Gastrocnemius medialis (tissue), 4 donors: ENCODE measurements at regions not wholly inside any gene's neighbourhood (a gene's known extent, or its start where the extent isn't known, plus 50 kb on each side); places are given as distances from the start of the nearest gene placed in this dataset.

Experiments used
- ATAC-seq, 2 donors: fragments of 150-250 bp; one replicate each; pipeline ENCODE4 v1.9.1; 2016
- DNase-seq, 2 donors: peaks; one replicate each; pipeline ENCODE4 v3.0.0-alpha.2; 2019
- H3K27ac ChIP-seq, 4 donors: fragments of 200-600 bp; sonication (generic); 1 replicate in 1 of 4; 2 replicates in 3 of 4; pipeline ENCODE4 v1.5.1; 2016 to 2018; ENCODE audit warnings: mild to moderate bottlenecking in 2 of 4, moderate library complexity in 1 of 4
- H3K27me3 ChIP-seq, 3 donors: fragments of 200-600 bp; sonication (generic) in 2 of 3; 1 replicate in 1 of 3; 2 replicates in 2 of 3; pipeline versions ENCODE4 v1.5.1 to v1.6.0; 2016 to 2019; ENCODE audit warnings: mild to moderate bottlenecking in 1 of 3, moderate library complexity in 1 of 3
- H3K36me3 ChIP-seq, 2 donors: fragments of 200-600 bp; sonication (generic) in 1 of 2; one replicate each; pipeline ENCODE4 v1.5.1; 2017 to 2018
- H3K4me1 ChIP-seq, 2 donors: fragments of 200-600 bp; sonication (generic) in 1 of 2; one replicate each; pipeline ENCODE4 v1.5.1; 2016 to 2017; ENCODE audit warnings: mild to moderate bottlenecking in 2 of 2
- H3K4me3 ChIP-seq, 4 donors: fragments of 200-600 bp; sonication (generic) in 3 of 4; 1 replicate in 1 of 4; 2 replicates in 3 of 4; pipeline ENCODE4 v1.5.1; 2016 to 2019; ENCODE audit warnings: mild to moderate bottlenecking in 2 of 4
- H3K9me3 ChIP-seq, 3 donors: fragments of 200-600 bp; sonication (generic) in 2 of 3; 1 replicate in 1 of 3; 2 replicates in 2 of 3; pipeline ENCODE4 v1.5.1; 2016 to 2019
- POLR2A ChIP-seq, 2 donors: fragments of 450-650 bp; IDR thresholded peaks; one replicate each; pipeline ENCODE4 v1.6.1; 2017; ENCODE audit warnings: antibody characterized with exemption in 2 of 2, mild to moderate bottlenecking in 2 of 2, moderate library complexity in 2 of 2
- in situ Hi-C, 4 donors: fragments of 200-750 bp; cut with MboI; loops; one replicate each; pipeline versions ENCODE4 v1.15.0 to v1.8.0; 2017; ENCODE audit warnings: low sequenced_read_pairs in 4 of 4
- intact Hi-C: fragments of 100-400 bp; cut with DNase I; formaldehyde crosslinking; loops from one replicate; pipeline ENCODE4 v1.15.1; 2023; ENCODE audit warnings: low total_unique reads
- TF ChIP-seq, protein P1 (sequence below), 5 experiments: fragments of 450-650 bp in 3 of 5; fragments of 200-600 bp in 2 of 5; sonication (generic) in 2 of 5; IDR thresholded peaks in 4 of 5; conservative IDR thresholded peaks in 1 of 5; 1 replicate in 4 of 5; 2 replicates in 1 of 5; pipeline ENCODE4 v1.5.1; 2016 to 2019; ENCODE audit warnings: antibody characterized with exemption in 5 of 5, mild to moderate bottlenecking in 3 of 5, moderate library complexity in 3 of 5

DNA sequence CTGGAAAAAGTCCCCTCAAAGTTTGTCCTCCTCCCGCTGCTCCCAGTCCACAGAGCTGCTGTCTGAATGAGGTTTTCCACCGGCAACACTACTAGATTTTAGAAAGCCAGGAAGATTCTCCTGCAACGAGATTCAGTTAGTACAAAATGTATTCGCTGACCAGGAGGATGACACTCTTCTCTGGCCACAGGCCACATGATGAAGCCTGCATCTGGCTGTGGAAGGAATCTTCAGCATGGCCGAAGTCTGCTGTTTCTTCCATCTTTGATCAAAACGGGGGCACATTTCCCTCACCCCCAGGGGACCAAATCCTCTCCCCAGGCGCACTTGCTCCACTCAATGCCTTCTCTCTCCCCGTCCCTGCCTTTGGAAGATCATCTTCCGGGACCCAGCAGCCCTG lies 215.8 kb upstream of the NLRP1 start:
- no peak for DNase-seq
- TF ChIP-seq, protein P1, sequence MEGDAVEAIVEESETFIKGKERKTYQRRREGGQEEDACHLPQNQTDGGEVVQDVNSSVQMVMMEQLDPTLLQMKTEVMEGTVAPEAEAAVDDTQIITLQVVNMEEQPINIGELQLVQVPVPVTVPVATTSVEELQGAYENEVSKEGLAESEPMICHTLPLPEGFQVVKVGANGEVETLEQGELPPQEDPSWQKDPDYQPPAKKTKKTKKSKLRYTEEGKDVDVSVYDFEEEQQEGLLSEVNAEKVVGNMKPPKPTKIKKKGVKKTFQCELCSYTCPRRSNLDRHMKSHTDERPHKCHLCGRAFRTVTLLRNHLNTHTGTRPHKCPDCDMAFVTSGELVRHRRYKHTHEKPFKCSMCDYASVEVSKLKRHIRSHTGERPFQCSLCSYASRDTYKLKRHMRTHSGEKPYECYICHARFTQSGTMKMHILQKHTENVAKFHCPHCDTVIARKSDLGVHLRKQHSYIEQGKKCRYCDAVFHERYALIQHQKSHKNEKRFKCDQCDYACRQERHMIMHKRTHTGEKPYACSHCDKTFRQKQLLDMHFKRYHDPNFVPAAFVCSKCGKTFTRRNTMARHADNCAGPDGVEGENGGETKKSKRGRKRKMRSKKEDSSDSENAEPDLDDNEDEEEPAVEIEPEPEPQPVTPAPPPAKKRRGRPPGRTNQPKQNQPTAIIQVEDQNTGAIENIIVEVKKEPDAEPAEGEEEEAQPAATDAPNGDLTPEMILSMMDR (IDR thresholded peaks at IDR 0.05 in 4 of 5, conservative IDR thresholded peaks at IDR 0.05 in 1 of 5), result no peak
- TF ChIP-seq POLR2A (IDR thresholded peaks at IDR 0.05), result no peak
- no peak overlapping the region for H3K27ac ChIP-seq
- H3K4me3 ChIP-seq, result no peak overlapping the region
- no peaks in the 10 kb centered on the region for H3K9me3 ChIP-seq
- no peak for ATAC-seq
- H3K4me1 ChIP-seq, result no peaks in the 10 kb centered on the region
- intact Hi-C loops, result no loop called here
- peaks cover 2 to 9% (median 7%) of the 10 kb centered on the region in 3 donors for H3K27me3 ChIP-seq
- in situ Hi-C loops, result loop anchor here in 1 of 4 donors (25.0 kb wide), 1 partner anchor 112 kb away; no protein-coding TSS in a partner anchor
- no peaks in the 10 kb centered on the region for H3K36me3 ChIP-seq

DNA sequence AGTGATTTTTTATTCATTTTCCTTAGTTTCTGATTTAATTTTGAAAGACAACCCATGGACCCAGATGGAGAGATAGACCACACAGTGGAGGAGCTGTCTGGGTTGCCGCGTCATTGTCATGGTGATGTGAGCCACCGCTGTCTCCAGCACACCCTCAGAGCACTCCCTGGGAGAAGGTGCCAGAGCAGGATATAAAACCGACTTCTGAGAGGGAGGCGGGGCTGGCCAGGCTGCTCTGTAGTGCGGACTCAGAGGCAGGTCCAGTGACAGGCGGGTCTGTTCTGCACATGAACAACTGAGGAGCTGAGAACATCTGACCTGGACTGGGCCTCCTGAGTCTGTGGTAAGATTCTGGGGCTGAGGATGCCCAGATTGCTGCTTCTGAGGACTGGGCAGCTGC lies 216.3 kb upstream of the NLRP1 start:
- TF ChIP-seq POLR2A (IDR thresholded peaks at IDR 0.05), result no peak

DNA sequence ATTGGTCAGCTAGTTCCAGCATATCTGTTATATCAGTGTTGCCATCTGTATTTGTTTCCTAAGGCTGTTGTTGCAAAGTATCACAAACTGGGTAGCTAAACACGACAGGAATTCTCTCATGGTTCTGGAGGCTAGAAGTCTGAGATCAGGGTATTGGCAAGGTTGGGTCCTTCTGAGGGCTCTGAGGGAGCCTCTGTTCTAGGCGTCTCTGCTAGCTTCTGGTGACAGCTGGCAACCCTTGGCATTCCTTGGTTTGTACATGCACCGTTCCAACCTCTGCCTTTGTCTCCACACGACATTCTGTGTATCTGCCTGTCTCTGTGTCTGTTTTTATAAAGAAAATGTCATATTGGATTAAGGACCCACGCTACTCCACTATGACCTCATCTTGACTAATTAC lies 219.9 kb upstream of the NLRP1 start:
- intact Hi-C loops, result no loop called here
- DNase-seq, result no peak
- Histone ChIP-seq H3K4me3 (no peak overlapping the region), H3K4me1 (no peaks in the 10 kb centered on the region), H3K27ac (no peak overlapping the region), H3K27me3 (peaks cover 0 to 7% (median 2%) of the 10 kb centered on the region in 3 donors), H3K36me3 (no peaks in the 10 kb centered on the region), H3K9me3 (no peaks in the 10 kb centered on the region)
- ATAC-seq, result no peak
- in situ Hi-C loops, result loop anchor here in 1 of 4 donors (25.0 kb wide), 1 partner anchor 108 kb away; no protein-coding TSS in a partner anchor
- TF ChIP-seq POLR2A (IDR thresholded peaks at IDR 0.05), result no peak
- TF ChIP-seq, protein P1 (IDR thresholded peaks at IDR 0.05 in 4 of 5, conservative IDR thresholded peaks at IDR 0.05 in 1 of 5), result no peak

More for the DNA sequence above, 216.3 kb upstream of the NLRP1 start:
- Histone ChIP-seq H3K27me3 (peaks cover 2 to 9% (median 7%) of the 10 kb centered on the region in 3 donors), H3K4me1 (no peaks in the 10 kb centered on the region), H3K9me3 (no peaks in the 10 kb centered on the region), H3K4me3 (no peak overlapping the region), H3K36me3 (no peaks in the 10 kb centered on the region), H3K27ac (no peak overlapping the region)
- in situ Hi-C loops (loop anchor here in 1 of 4 donors (25.0 kb wide), 1 partner anchor 112 kb away; no protein-coding TSS in a partner anchor), intact Hi-C loops (no loop called here)
- DNase-seq (no peak), ATAC-seq (no peak)

DNA sequence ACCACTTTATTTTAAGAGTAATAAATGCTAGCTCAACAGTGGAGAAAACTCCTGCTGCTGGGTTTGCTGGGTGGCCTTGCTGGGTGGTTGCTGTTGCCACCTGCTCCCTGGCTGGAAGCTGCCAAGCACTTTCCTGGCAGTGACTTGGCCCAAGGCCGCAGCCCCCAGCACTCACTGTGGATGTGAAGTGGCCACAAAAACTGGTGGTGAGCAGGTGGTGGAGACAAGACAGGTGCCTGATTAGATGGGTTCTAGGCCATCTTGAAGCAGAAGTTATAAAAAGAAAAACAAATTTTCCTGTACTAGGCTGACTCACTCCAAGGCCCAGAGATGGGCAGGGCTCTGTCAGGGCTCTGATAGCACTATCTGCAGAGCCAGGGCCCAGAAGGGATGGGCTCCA lies 224.7 kb upstream of the NLRP1 start:
- Histone ChIP-seq H3K27me3 (no peaks in the 10 kb centered on the region), H3K36me3 (no peaks in the 10 kb centered on the region), H3K4me3 (no peak overlapping the region), H3K9me3 (no peaks in the 10 kb centered on the region), H3K27ac (no peak overlapping the region), H3K4me1 (no peaks in the 10 kb centered on the region)
- ATAC-seq, result no peak
- in situ Hi-C loops (loop anchor here in 1 of 4 donors (25.0 kb wide), 1 partner anchor 103 kb away; no protein-coding TSS in a partner anchor), intact Hi-C loops (no loop called here)
- no peak for DNase-seq
- TF ChIP-seq, protein P1 (IDR thresholded peaks at IDR 0.05 in 4 of 5, conservative IDR thresholded peaks at IDR 0.05 in 1 of 5), result no peak
- no peak for TF ChIP-seq POLR2A (IDR thresholded peaks at IDR 0.05)

DNA sequence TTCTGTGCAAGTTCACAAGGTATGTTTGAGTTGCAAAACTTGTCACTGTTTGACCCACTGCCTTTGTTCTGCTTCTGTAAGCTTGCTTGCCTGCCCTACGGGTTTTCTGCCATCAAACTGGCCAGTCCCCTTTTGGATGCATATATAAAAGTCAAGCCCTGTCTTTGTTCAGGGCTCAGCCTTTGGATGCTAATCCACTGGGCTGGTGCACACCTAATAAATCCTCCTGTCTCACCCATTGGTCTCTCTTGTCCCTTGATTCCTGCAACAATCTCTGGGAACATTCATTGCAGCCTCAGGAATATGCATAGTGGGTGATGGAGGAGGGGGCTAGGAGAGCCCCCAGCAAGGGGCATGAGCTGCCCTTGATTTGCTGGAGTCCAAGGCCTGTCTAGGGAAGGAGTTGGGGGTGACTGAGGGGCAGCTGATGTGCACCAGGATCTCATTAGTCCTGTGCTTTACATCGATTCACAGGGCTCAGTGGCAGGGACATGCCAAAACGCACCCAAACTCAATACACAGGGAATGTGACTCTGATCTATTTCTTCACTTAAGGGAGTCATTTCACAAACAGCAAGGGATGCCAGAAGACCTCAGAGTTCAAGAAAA lies 225.4 kb upstream of the NLRP1 start:
- intact Hi-C loops (no loop called here), in situ Hi-C loops (loop anchor here in 1 of 4 donors (25.0 kb wide), 1 partner anchor 103 kb away; no protein-coding TSS in a partner anchor)
- no peak overlapping the region for H3K27ac ChIP-seq
- H3K4me1 ChIP-seq, result no peaks in the 10 kb centered on the region
- H3K36me3 ChIP-seq, result no peaks in the 10 kb centered on the region
- no peaks in the 10 kb centered on the region for H3K9me3 ChIP-seq
- no peak overlapping the region for H3K4me3 ChIP-seq
- H3K27me3 ChIP-seq, result no peaks in the 10 kb centered on the region
- TF ChIP-seq, protein P1 (IDR thresholded peaks at IDR 0.05 in 4 of 5, conservative IDR thresholded peaks at IDR 0.05 in 1 of 5), result no peak
- no peak for TF ChIP-seq POLR2A (IDR thresholded peaks at IDR 0.05)
- ATAC-seq (no peak), DNase-seq (no peak)
